Parathyroid adenoma (tissue), 2 donors: ENCODE measurements at regions not wholly inside any gene's neighbourhood (a gene's known extent, or its start where the extent isn't known, plus 50 kb on each side); places are given as distances from the start of the nearest gene placed in this dataset.

ENCODE experiments used
- H2AFZ ChIP-seq: fragments of 300-600 bp; sonication (generic); one replicate; pipeline ENCODE4 v1.7.0; 2017; ENCODE audit warnings: antibody characterized with exemption, mild to moderate bottlenecking
- H3K27ac ChIP-seq: fragments of 300-600 bp; sonication (generic); one replicate; pipeline ENCODE4 v1.7.0; 2017
- H3K27me3 ChIP-seq: fragments of 300-600 bp; sonication (generic); one replicate; pipeline ENCODE4 v1.7.0; 2017; ENCODE audit warnings: low read length; ENCODE audit not compliant: control insufficient read depth, insufficient read depth
- H3K36me3 ChIP-seq: fragments of 300-600 bp; sonication (generic); one replicate; pipeline ENCODE4 v1.7.0; 2017; ENCODE audit warnings: low read length; ENCODE audit not compliant: control insufficient read depth, insufficient read depth
- H3K4me1 ChIP-seq: fragments of 300-600 bp; sonication (generic); one replicate; pipeline ENCODE4 v1.7.0; 2017; ENCODE audit warnings: control low read depth
- H3K4me2 ChIP-seq: fragments of 300-600 bp; sonication (generic); one replicate; pipeline ENCODE4 v1.7.0; 2017; ENCODE audit warnings: low read length
- H3K4me3 ChIP-seq: fragments of 300-600 bp; sonication (generic); one replicate; pipeline ENCODE4 v1.7.0; 2017; ENCODE audit warnings: low read depth, low read length
- H3K79me2 ChIP-seq: fragments of 300-600 bp; sonication (generic); one replicate; pipeline ENCODE4 v1.7.0; 2017; ENCODE audit warnings: control low read depth
- H3K9ac ChIP-seq: fragments of 300-600 bp; sonication (generic); one replicate; pipeline ENCODE4 v1.7.0; 2017; ENCODE audit warnings: mild to moderate bottlenecking
- H3K9me3 ChIP-seq: fragments of 300-600 bp; sonication (generic); one replicate; pipeline ENCODE4 v1.7.0; 2017; ENCODE audit warnings: low read length; ENCODE audit not compliant: control insufficient read depth
- CTCF ChIP-seq: fragments of 300-600 bp; sonication (generic); IDR thresholded peaks from one replicate; pipeline ENCODE4 v1.7.0; 2017; ENCODE audit warnings: antibody characterized with exemption, mild to moderate bottlenecking
- donor health status: primary hyperparathyroidism.

- H3K4me2 ChIP-seq: no peak overlapping the region
- no peak overlapping the region for H3K4me3 ChIP-seq
- H3K79me2 ChIP-seq: peaks cover 82% of the 10 kb centered on the region
- H3K9ac ChIP-seq: no peak overlapping the region
- H2AFZ ChIP-seq: no peak overlapping the region
- H3K27ac ChIP-seq: no peak overlapping the region
- H3K9me3 ChIP-seq: no peaks in the 10 kb centered on the region
- no peaks in the 10 kb centered on the region for H3K27me3 ChIP-seq
- H3K36me3 ChIP-seq: no peaks in the 10 kb centered on the region
- no peaks in the 10 kb centered on the region for H3K4me1 ChIP-seq
- no peak for TF ChIP-seq CTCF
These were observed 67.5 kb downstream of the NCOR2 start for GRCh38 chr12:124499898-124500244.

GRCh38 chr12:124499190-124499753 lies 68.1 kb downstream of the NCOR2 start:
- Histone ChIP-seq H3K4me1 (no peaks in the 10 kb centered on the region), H3K9ac (no peak overlapping the region), H2AFZ (no peak overlapping the region), H3K36me3 (no peaks in the 10 kb centered on the region), H3K27ac (no peak overlapping the region), H3K27me3 (no peaks in the 10 kb centered on the region), H3K9me3 (no peaks in the 10 kb centered on the region), H3K79me2 (peaks cover 78% of the 10 kb centered on the region), H3K4me2 (no peak overlapping the region), H3K4me3 (no peak overlapping the region)
- TF ChIP-seq CTCF: no peak

GRCh38 chr12:124498275-124499189 lies 68.9 kb downstream of the NCOR2 start:
- no peak overlapping the region for H3K9ac ChIP-seq
- no peaks in the 10 kb centered on the region for H3K4me1 ChIP-seq
- no peak overlapping the region for H3K4me3 ChIP-seq
- H2AFZ ChIP-seq: no peak overlapping the region
- no peaks in the 10 kb centered on the region for H3K27me3 ChIP-seq
- no peaks in the 10 kb centered on the region for H3K9me3 ChIP-seq
- no peaks in the 10 kb centered on the region for H3K36me3 ChIP-seq
- no peak overlapping the region for H3K4me2 ChIP-seq
- H3K79me2 ChIP-seq: peaks cover 76% of the 10 kb centered on the region
- H3K27ac ChIP-seq: no peak overlapping the region
- TF ChIP-seq CTCF: no peak

- Histone ChIP-seq H3K4me3 (no peak overlapping the region), H3K9ac (no peak overlapping the region), H3K36me3 (no peaks in the 10 kb centered on the region), H2AFZ (no peak overlapping the region), H3K27me3 (no peaks in the 10 kb centered on the region), H3K4me1 (no peaks in the 10 kb centered on the region), H3K4me2 (no peak overlapping the region), H3K9me3 (no peaks in the 10 kb centered on the region), H3K27ac (no peak overlapping the region), H3K79me2 (peaks cover 77% of the 10 kb centered on the region)
- TF ChIP-seq CTCF: no peak
These were observed 69.8 kb downstream of the NCOR2 start for GRCh38 chr12:124497658-124498057.

- H3K4me1 ChIP-seq: no peaks in the 10 kb centered on the region
- H3K9ac ChIP-seq: no peak overlapping the region
- no peak overlapping the region for H3K27ac ChIP-seq
These were observed 70.4 kb downstream of the NCOR2 start for GRCh38 chr12:124497039-124497438.

More at GRCh38 chr12:124497039-124497438, 70.4 kb downstream of the NCOR2 start:
- no peak for TF ChIP-seq CTCF
- Histone ChIP-seq H2AFZ (no peak overlapping the region), H3K4me3 (no peak overlapping the region), H3K4me2 (no peak overlapping the region), H3K9me3 (no peaks in the 10 kb centered on the region), H3K36me3 (no peaks in the 10 kb centered on the region), H3K79me2 (peaks cover 77% of the 10 kb centered on the region), H3K27me3 (no peaks in the 10 kb centered on the region)
